Prostate gland (tissue), 2 donors: ENCODE measurements at regions not wholly inside any gene's neighbourhood (a gene's known extent, or its start where the extent isn't known, plus 50 kb on each side); places are given as distances from the start of the nearest gene placed in this dataset.

Experiments used
- CTCF ChIP-seq, 4 experiments: fragments of 200-600 bp in 2 of 4; fragments of 450-650 bp in 2 of 4; sonication (generic) in 2 of 4; IDR thresholded peaks; 1 replicate in 3 of 4; 2 replicates in 1 of 4; pipeline ENCODE4 v1.5.1; 2016 to 2019; ENCODE audit warnings: antibody characterized with exemption in 4 of 4, mild to moderate bottlenecking in 2 of 4, moderate library complexity in 2 of 4
- POLR2A ChIP-seq: fragments of 450-650 bp; IDR thresholded peaks from one replicate; pipeline ENCODE4 v1.6.1; 2016; ENCODE audit warnings: antibody characterized with exemption, mild to moderate bottlenecking
- POLR2AphosphoS5 ChIP-seq: sonication (generic); formaldehyde crosslinking; IDR thresholded peaks from one replicate; pipeline ENCODE4 v1.6.1; 2017; ENCODE audit warnings: antibody characterized with exemption

- TF ChIP-seq CTCF (IDR thresholded peaks at IDR 0.05) (no peak), POLR2A (no peak), POLR2AphosphoS5 (no peak)
Observed at GRCh38 chr20:17885544-17885943, 83.0 kb downstream of the SNX5 start.
